Activated CD4-positive, alpha-beta memory T cell treated with anti-CD3 and anti-CD28 coated beads for 36 hours (primary cell): ENCODE measurements at regions not wholly inside any gene's neighbourhood (a gene's known extent, or its start where the extent isn't known, plus 50 kb on each side); places are given as distances from the start of the nearest gene placed in this dataset.

Source experiments
- CTCF ChIA-PET: fragments of 350-600 bp; sonication (Branson Sonifier 250); formaldehyde crosslinking; loops from one replicate; lab custom pipeline; 2021; ENCODE audit warnings: antibody characterized with exemption, inconsistent platforms; lab: Charles Lee
- POLR2A ChIA-PET: fragments of 350-600 bp; sonication (Branson Sonifier 250); formaldehyde crosslinking; loops from one replicate; lab custom pipeline; 2021; ENCODE audit warnings: antibody characterized with exemption; lab: Charles Lee
- DNase-seq: peaks from one replicate; pipeline ENCODE4 v3.0.0-alpha.2; 2020
- H3K27ac Mint-ChIP-seq: one replicate; pipeline ENCODE4 v1.8.0; 2021; ENCODE audit warnings: mixed read lengths
- H3K27me3 Mint-ChIP-seq: one replicate; pipeline ENCODE4 v1.8.0; 2021; ENCODE audit warnings: mixed read lengths
- H3K36me3 Mint-ChIP-seq: one replicate; pipeline ENCODE4 v1.8.0; 2021; ENCODE audit warnings: mixed read lengths
- H3K4me1 Mint-ChIP-seq: one replicate; pipeline ENCODE4 v1.8.0; 2021; ENCODE audit warnings: low read depth, mixed read lengths
- H3K4me3 Mint-ChIP-seq: one replicate; pipeline ENCODE4 v1.8.0; 2021; ENCODE audit warnings: mild to moderate bottlenecking, mixed read lengths
- H3K9me3 Mint-ChIP-seq: one replicate; pipeline ENCODE4 v1.8.0; 2021; ENCODE audit warnings: mixed read lengths
- intact Hi-C: fragments of 100-400 bp; cut with micrococcal nuclease; formaldehyde crosslinking; loops from one replicate; pipeline ENCODE4 v1.15.1; 2023

- Mint-ChIP-seq H3K36me3 (no peaks in the 10 kb centered on the region), H3K27ac (no peak overlapping the region), H3K4me3 (no peak overlapping the region), H3K27me3 (peaks cover 9% of the 10 kb centered on the region), H3K9me3 (no peaks in the 10 kb centered on the region), H3K4me1 (no peaks in the 10 kb centered on the region)
- ChIA-PET POLR2A (no interaction called here), CTCF (no interaction called here)
- no peak for DNase-seq
- intact Hi-C loops = no loop called here
Measured at GRCh38 chr10:124217906-124218804, 124.8 kb upstream of the CHST15 start.

GRCh38 chr10:124217031-124217430 lies 123.6 kb upstream of the CHST15 start:
- CTCF ChIA-PET = no interaction called here
- no peak for DNase-seq
- Mint-ChIP-seq H3K4me1 (no peaks in the 10 kb centered on the region), H3K4me3 (no peak overlapping the region), H3K36me3 (no peaks in the 10 kb centered on the region), H3K9me3 (no peaks in the 10 kb centered on the region), H3K27ac (no peak overlapping the region), H3K27me3 (peaks cover 8% of the 10 kb centered on the region)
- POLR2A ChIA-PET = no interaction called here
- intact Hi-C loops = no loop called here

- DNase-seq = no peak
- Mint-ChIP-seq H3K9me3 (no peaks in the 10 kb centered on the region), H3K4me3 (no peak overlapping the region), H3K4me1 (no peaks in the 10 kb centered on the region), H3K36me3 (no peaks in the 10 kb centered on the region), H3K27ac (no peak overlapping the region), H3K27me3 (peaks cover 2% of the 10 kb centered on the region)
- ChIA-PET POLR2A (no interaction called here), CTCF (no interaction called here)
- intact Hi-C loops = no loop called here
Measured at GRCh38 chr10:124214610-124215375, 121.4 kb upstream of the CHST15 start.

GRCh38 chr10:124213899-124214510 lies 120.6 kb upstream of the CHST15 start:
- H3K27ac Mint-ChIP-seq = no peak overlapping the region
- H3K27me3 Mint-ChIP-seq = peaks cover 2% of the 10 kb centered on the region
- intact Hi-C loops = no loop called here
- H3K9me3 Mint-ChIP-seq = no peaks in the 10 kb centered on the region
- no peaks in the 10 kb centered on the region for H3K36me3 Mint-ChIP-seq
- H3K4me3 Mint-ChIP-seq = no peak overlapping the region
- no peaks in the 10 kb centered on the region for H3K4me1 Mint-ChIP-seq
- no peak for DNase-seq
- POLR2A ChIA-PET = no interaction called here
- CTCF ChIA-PET = no interaction called here

- H3K4me3 Mint-ChIP-seq = no peak overlapping the region
Measured at GRCh38 chr10:124213471-124213870, 120.1 kb upstream of the CHST15 start.

GRCh38 chr10:124212702-124213101 lies 119.3 kb upstream of the CHST15 start:
- no peak overlapping the region for H3K4me3 Mint-ChIP-seq
- H3K9me3 Mint-ChIP-seq = no peaks in the 10 kb centered on the region
- H3K4me1 Mint-ChIP-seq = no peaks in the 10 kb centered on the region
- H3K36me3 Mint-ChIP-seq = no peaks in the 10 kb centered on the region
- intact Hi-C loops = no loop called here
- no peak for DNase-seq
- ChIA-PET POLR2A (no interaction called here), CTCF (no interaction called here)
- no peak overlapping the region for H3K27ac Mint-ChIP-seq
- peaks cover 2% of the 10 kb centered on the region for H3K27me3 Mint-ChIP-seq

More at GRCh38 chr10:124213471-124213870, 120.1 kb upstream of the CHST15 start:
- Mint-ChIP-seq H3K9me3 (no peaks in the 10 kb centered on the region), H3K27me3 (peaks cover 2% of the 10 kb centered on the region), H3K4me1 (no peaks in the 10 kb centered on the region), H3K27ac (no peak overlapping the region), H3K36me3 (no peaks in the 10 kb centered on the region)
- POLR2A ChIA-PET = no interaction called here
- CTCF ChIA-PET = no interaction called here
- no peak for DNase-seq
- intact Hi-C loops = no loop called here

- ChIA-PET POLR2A (no interaction called here), CTCF (no interaction called here)
- H3K4me1 Mint-ChIP-seq = no peaks in the 10 kb centered on the region
- H3K27me3 Mint-ChIP-seq = no peaks in the 10 kb centered on the region
- DNase-seq = no peak
- no peak overlapping the region for H3K4me3 Mint-ChIP-seq
- H3K27ac Mint-ChIP-seq = no peak overlapping the region
- no peaks in the 10 kb centered on the region for H3K9me3 Mint-ChIP-seq
- intact Hi-C loops = no loop called here
- H3K36me3 Mint-ChIP-seq = no peaks in the 10 kb centered on the region
Measured at GRCh38 chr10:124211921-124212320, 118.5 kb upstream of the CHST15 start.

- Mint-ChIP-seq H3K9me3 (no peaks in the 10 kb centered on the region), H3K36me3 (no peaks in the 10 kb centered on the region), H3K4me1 (no peaks in the 10 kb centered on the region), H3K4me3 (no peak overlapping the region), H3K27me3 (no peaks in the 10 kb centered on the region), H3K27ac (no peak overlapping the region)
- POLR2A ChIA-PET = no interaction called here
- CTCF ChIA-PET = no interaction called here
- intact Hi-C loops = no loop called here
- no peak for DNase-seq
Measured at GRCh38 chr10:124210263-124210662, 116.9 kb upstream of the CHST15 start.

GRCh38 chr10:124207391-124207790 lies 114.0 kb upstream of the CHST15 start:
- CTCF ChIA-PET = no interaction called here
- Mint-ChIP-seq H3K9me3 (no peaks in the 10 kb centered on the region), H3K4me3 (no peak overlapping the region), H3K36me3 (no peaks in the 10 kb centered on the region), H3K27me3 (no peaks in the 10 kb centered on the region), H3K27ac (no peak overlapping the region), H3K4me1 (no peaks in the 10 kb centered on the region)
- DNase-seq = no peak
- intact Hi-C loops = no loop called here
- POLR2A ChIA-PET = no interaction called here

- intact Hi-C loops = no loop called here
- H3K4me1 Mint-ChIP-seq = no peaks in the 10 kb centered on the region
- H3K27ac Mint-ChIP-seq = no peak overlapping the region
- H3K4me3 Mint-ChIP-seq = no peak overlapping the region
- ChIA-PET POLR2A (no interaction called here), CTCF (no interaction called here)
- no peaks in the 10 kb centered on the region for H3K9me3 Mint-ChIP-seq
- no peaks in the 10 kb centered on the region for H3K27me3 Mint-ChIP-seq
- no peaks in the 10 kb centered on the region for H3K36me3 Mint-ChIP-seq
- no peak for DNase-seq
Measured at GRCh38 chr10:124206616-124207015, 113.2 kb upstream of the CHST15 start.

GRCh38 chr10:124205432-124205831 lies 112.0 kb upstream of the CHST15 start:
- no peak for DNase-seq
- no peaks in the 10 kb centered on the region for H3K4me1 Mint-ChIP-seq
- H3K9me3 Mint-ChIP-seq = no peaks in the 10 kb centered on the region
- H3K36me3 Mint-ChIP-seq = no peaks in the 10 kb centered on the region
- H3K27me3 Mint-ChIP-seq = no peaks in the 10 kb centered on the region
- POLR2A ChIA-PET = no interaction called here
- no peak overlapping the region for H3K4me3 Mint-ChIP-seq
- intact Hi-C loops = no loop called here
- CTCF ChIA-PET = interaction anchor here (0.9 kb wide), 1 partner anchor 184 kb away, joined by 3 read pairs; no protein-coding TSS in a partner anchor
- H3K27ac Mint-ChIP-seq = no peak overlapping the region

GRCh38 chr10:124204726-124205125 lies 111.3 kb upstream of the CHST15 start:
- intact Hi-C loops = no loop called here
- Mint-ChIP-seq H3K36me3 (no peaks in the 10 kb centered on the region), H3K9me3 (no peaks in the 10 kb centered on the region), H3K27me3 (no peaks in the 10 kb centered on the region), H3K4me3 (no peak overlapping the region), H3K27ac (no peak overlapping the region), H3K4me1 (no peaks in the 10 kb centered on the region)
- CTCF ChIA-PET = no interaction called here
- DNase-seq = no peak
- POLR2A ChIA-PET = no interaction called here
